HL-60 (cell line): ENCODE measurements at regions not wholly inside any gene's neighbourhood (a gene's known extent, or its start where the extent isn't known, plus 50 kb on each side); places are given as distances from the start of the nearest gene placed in this dataset.

ENCODE experiments used
- DNase-seq, 2 experiments: peaks; one replicate each; pipeline ENCODE4 v3.0.0-alpha.2; 2010 to 2020; ENCODE audit warnings: low read depth in 1 of 2, low spot score in 1 of 2
- H3K27ac ChIP-seq: fragments of 250-450 bp; sonication (Bioruptor Pico); replicated peaks from 2 replicates; pipeline ENCODE4 v1.5.1; 2020; ENCODE audit warnings: mild to moderate bottlenecking, moderate library complexity
- H3K27me3 ChIP-seq: fragments of 250-450 bp; sonication (Bioruptor Pico); 2 replicates; pipeline ENCODE4 v1.5.1; 2021; ENCODE audit warnings: mild to moderate bottlenecking, moderate library complexity; ENCODE audit not compliant: insufficient read depth, poor library complexity, severe bottlenecking
- H3K4me3 ChIP-seq: replicated peaks from 2 replicates; pipeline ENCODE4 v1.5.1; 2011; ENCODE audit warnings: mild to moderate bottlenecking, control low read depth, low read length; ENCODE audit not compliant: insufficient read depth
- CTCF ChIP-seq: IDR thresholded peaks from one replicate; pipeline ENCODE4 v1.5.1; 2011; ENCODE audit warnings: low read length, control low read depth, inconsistent platforms; ENCODE audit not compliant: insufficient read depth
- GABPA ChIP-seq: IDR thresholded peaks from 2 replicates; pipeline ENCODE4 v1.6.1; 2012; ENCODE audit warnings: low read depth
- POLR2AphosphoS5 ChIP-seq: IDR thresholded peaks from 2 replicates; pipeline ENCODE4 v1.6.1; 2012; ENCODE audit warnings: low read depth
- REST ChIP-seq: IDR thresholded peaks from 2 replicates; pipeline ENCODE4 v1.6.1; 2012; ENCODE audit warnings: low read depth; ENCODE audit not compliant: insufficient replicate concordance
- SPI1 ChIP-seq: IDR thresholded peaks from 2 replicates; pipeline ENCODE4 v1.6.1; 2012; ENCODE audit warnings: low read depth, mild to moderate bottlenecking, borderline replicate concordance

GRCh38 chr10:62650411-62650810 lies 154.1 kb upstream of the ADO start:
- no peaks in the 10 kb centered on the region for H3K27me3 ChIP-seq
- H3K4me3 ChIP-seq, result no peak overlapping the region
- H3K27ac ChIP-seq, result no peak overlapping the region
- no peak for DNase-seq
- TF ChIP-seq SPI1 (no peak), GABPA (no peak), REST (no peak), CTCF (no peak), POLR2AphosphoS5 (no peak)

GRCh38 chr10:62651341-62651740 lies 153.2 kb upstream of the ADO start:
- TF ChIP-seq CTCF, result no peak
- TF ChIP-seq POLR2AphosphoS5, result no peak
- no peak for TF ChIP-seq GABPA
- TF ChIP-seq REST, result no peak
- TF ChIP-seq SPI1, result no peak

GRCh38 chr10:62652114-62652513 lies 152.4 kb upstream of the ADO start:
- DNase-seq, result no peak
- no peak for TF ChIP-seq CTCF
- TF ChIP-seq POLR2AphosphoS5, result no peak
- TF ChIP-seq REST, result no peak
- no peak for TF ChIP-seq GABPA
- no peak for TF ChIP-seq SPI1
- no peak overlapping the region for H3K27ac ChIP-seq
- no peak overlapping the region for H3K4me3 ChIP-seq
- H3K27me3 ChIP-seq, result no peaks in the 10 kb centered on the region

More at GRCh38 chr10:62651341-62651740, 153.2 kb upstream of the ADO start:
- no peak for DNase-seq
- Histone ChIP-seq H3K4me3 (no peak overlapping the region), H3K27ac (no peak overlapping the region), H3K27me3 (no peaks in the 10 kb centered on the region)
